Endothelial cell of umbilical vein (primary cell): ENCODE measurements at regions not wholly inside any gene's neighbourhood (a gene's known extent, or its start where the extent isn't known, plus 50 kb on each side); places are given as distances from the start of the nearest gene placed in this dataset.

ENCODE experiments used
- BruUV-seq: library from RNA; stranded (reverse); fragments of 400-500 nt; replicated peaks from 2 replicates; lab custom pipeline; 2021; lab: Mats Ljungman, UMichigan
- CTCF ChIA-PET: fragments of 300-600, 350-600 bp; sonication (Branson Sonifier 250); formaldehyde crosslinking; loops from one replicate; lab custom pipeline; 2021; ENCODE audit warnings: antibody characterized with exemption, inconsistent platforms; lab: Charles Lee
- POLR2A ChIA-PET: fragments of 300-600, 350-600 bp; sonication (Branson Sonifier 250); formaldehyde crosslinking; loops from one replicate; lab custom pipeline; 2021; ENCODE audit warnings: antibody characterized with exemption, inconsistent platforms; lab: Charles Lee
- DNase-seq: peaks from one replicate; pipeline ENCODE4 v3.0.0-alpha.2; 2011; ENCODE audit warnings: low read depth, low spot score
- FAIRE-seq: peaks from 2 replicates; lab custom pipeline; 2011; peaks lifted over from hg19 to GRCh38; lab: Jason Lieb, UNC
- H2AFZ ChIP-seq: 2 replicates; pipeline ENCODE4 v1.6.0; 2012; ENCODE audit warnings: low read depth, low read length, control low read depth, inconsistent platforms
- H3K27ac ChIP-seq: 2 replicates; pipeline ENCODE4 v1.5.1; 2011; ENCODE audit warnings: low read depth, mild to moderate bottlenecking, control low read depth, low read length, moderate library complexity; ENCODE audit not compliant: insufficient read depth
- H3K27me3 ChIP-seq, 2 experiments: 2 replicates each; pipeline versions ENCODE4 v1.6.0 to v1.6.1; 2011; ENCODE audit warnings: low read length in 2 of 2, mixed read lengths in 1 of 2; ENCODE audit not compliant: control insufficient read depth in 2 of 2, insufficient read depth in 2 of 2
- H3K36me3 ChIP-seq, 2 experiments: 2 replicates in 1 of 2; 3 replicates in 1 of 2; pipeline ENCODE4 v1.5.1; 2011; ENCODE audit warnings: low read length in 2 of 2, mild to moderate bottlenecking in 1 of 2, moderate library complexity in 1 of 2; ENCODE audit not compliant: control insufficient read depth in 2 of 2, insufficient read depth in 2 of 2; ENCODE audit errors: extremely low read depth in 1 of 2
- H3K4me1 ChIP-seq: 3 replicates; pipeline ENCODE4 v1.5.1; 2011; ENCODE audit warnings: mild to moderate bottlenecking, low read length; ENCODE audit not compliant: control insufficient read depth, insufficient read depth; ENCODE audit errors: extremely low read depth
- H3K4me2 ChIP-seq: 2 replicates; pipeline ENCODE4 v1.6.1; 2011; ENCODE audit warnings: low read length, control low read depth, mixed read lengths; ENCODE audit not compliant: insufficient read depth
- H3K4me3 ChIP-seq, 3 experiments: fragments of 200-600 bp in 1 of 3; sonication (generic), shearing (Covaris generic) in 1 of 3; replicated peaks in 1 of 3; 2 replicates each; pipeline ENCODE4 v1.5.1; 2011 to 2016; ENCODE audit warnings: control low read depth in 3 of 3, low read length in 3 of 3, mild to moderate bottlenecking in 2 of 3, inconsistent platforms in 1 of 3, low read depth in 1 of 3, moderate library complexity in 1 of 3; ENCODE audit not compliant: insufficient read depth in 1 of 3
- H3K79me2 ChIP-seq: 2 replicates; pipeline ENCODE4 v1.6.0; 2012; ENCODE audit warnings: low read length, inconsistent platforms; ENCODE audit not compliant: control insufficient read depth, insufficient read depth
- H3K9ac ChIP-seq: replicated peaks from 2 replicates; pipeline ENCODE3; 2011; ENCODE audit warnings: low read length, control low read depth; ENCODE audit not compliant: insufficient read depth; ENCODE audit errors: extremely low read depth
- H3K9me1 ChIP-seq: replicated peaks from 3 replicates; pipeline ENCODE4 v1.6.0; 2011; ENCODE audit warnings: mild to moderate bottlenecking, low read length; ENCODE audit not compliant: control insufficient read depth, insufficient read depth; ENCODE audit errors: extremely low read depth
- H3K9me3 ChIP-seq: replicated peaks from 2 replicates; pipeline ENCODE4 v1.5.1; 2012; ENCODE audit warnings: low read length, inconsistent platforms; ENCODE audit not compliant: control insufficient read depth, insufficient read depth
- H4K20me1 ChIP-seq: replicated peaks from 2 replicates; pipeline ENCODE3; 2011; ENCODE audit warnings: mild to moderate bottlenecking, low read length; ENCODE audit not compliant: control insufficient read depth, insufficient read depth; ENCODE audit errors: extremely low read depth
- EZH2 ChIP-seq: IDR thresholded peaks from 2 replicates; pipeline ENCODE4 v1.6.1; 2012; ENCODE audit warnings: borderline replicate concordance, low read depth, mild to moderate bottlenecking, moderate library complexity, low read length, inconsistent platforms; ENCODE audit not compliant: severe bottlenecking
- FOS ChIP-seq: IDR thresholded peaks from 2 replicates; pipeline ENCODE4 v1.6.1; 2011; ENCODE audit warnings: mild to moderate bottlenecking, low read length, moderate library complexity, borderline replicate concordance; ENCODE audit not compliant: insufficient read depth
- GATA2 ChIP-seq: IDR thresholded peaks from 2 replicates; pipeline ENCODE4 v1.7.0; 2011; ENCODE audit warnings: low read depth, mild to moderate bottlenecking, moderate library complexity, mixed read lengths, low read length; ENCODE audit not compliant: insufficient read length, insufficient read depth
- JUN ChIP-seq: IDR thresholded peaks from 2 replicates; pipeline ENCODE4 v1.6.1; 2011; ENCODE audit warnings: borderline replicate concordance, low read depth; ENCODE audit not compliant: insufficient read length, insufficient read depth
- MYC ChIP-seq: IDR thresholded peaks from one replicate; pipeline ENCODE4 v1.6.1; 2011; ENCODE audit warnings: mild to moderate bottlenecking, low read depth, low read length
- POLR2A ChIP-seq: IDR thresholded peaks from 2 replicates; pipeline ENCODE4 v1.6.1; 2012; ENCODE audit warnings: low read depth, mild to moderate bottlenecking, control low read depth, low read length
- POLR2AphosphoS5 ChIP-seq: IDR thresholded peaks from 2 replicates; pipeline ENCODE4 v1.6.1; 2012; ENCODE audit warnings: low read depth, mild to moderate bottlenecking, control low read depth, low read length, moderate library complexity; ENCODE audit not compliant: insufficient read depth
- dilution Hi-C: fragments of 300-500 bp; cut with MboI; formaldehyde crosslinking; loops from one replicate; pipeline ENCODE4 v1.15.0; 2019; ENCODE audit warnings: low sequenced_read_pairs; ENCODE audit not compliant: extremely low pct_ligation_motif_present
- intact Hi-C: fragments of 100-400 bp; cut with micrococcal nuclease; formaldehyde crosslinking; loops from one replicate; pipeline ENCODE4 v1.10.0; 2022
- TF ChIP-seq, protein P1 (sequence below), 2 donors: IDR thresholded peaks; 1 replicate in 1 of 2; 2 replicates in 1 of 2; pipeline ENCODE4 v1.5.1; 2011; ENCODE audit warnings: low read length in 2 of 2, mild to moderate bottlenecking in 2 of 2, moderate library complexity in 2 of 2, control low read depth in 1 of 2, inconsistent platforms in 1 of 2, low read depth in 1 of 2; ENCODE audit not compliant: insufficient read depth in 1 of 2; ENCODE audit errors: extremely low read depth in 1 of 2
- TF ChIP-seq, protein P2 (sequence below): IDR thresholded peaks from 2 replicates; pipeline ENCODE4 v1.6.1; 2011; ENCODE audit not compliant: insufficient read depth, insufficient read length

DNA sequence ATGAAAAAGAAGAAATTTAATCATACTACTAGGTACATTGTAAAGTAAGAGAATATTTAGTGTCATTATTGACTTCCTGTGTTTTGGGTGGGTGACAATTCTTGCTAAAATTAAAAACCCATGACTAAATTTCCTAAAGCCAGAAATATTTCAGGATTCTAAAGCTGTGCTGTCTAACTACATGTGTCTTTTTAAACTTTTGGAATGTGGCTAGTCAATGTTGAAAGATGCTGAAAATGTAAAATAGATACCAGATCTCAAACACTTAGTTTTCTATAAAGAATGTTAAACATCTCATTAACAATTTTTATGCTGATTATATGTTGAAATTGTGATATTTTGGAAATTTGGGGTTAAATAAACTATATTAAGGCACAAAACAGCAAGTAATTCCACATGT is 308.9 kb upstream of the TMCO5A start:
- Histone ChIP-seq H3K9ac (no peak overlapping the region), H3K9me3 (no peaks in the 10 kb centered on the region), H3K4me1 (no peaks in the 10 kb centered on the region), H3K4me2 (no peak overlapping the region), H3K27me3 (no peaks in the 10 kb centered on the region), H3K4me3 (no peak overlapping the region), H3K27ac (no peak overlapping the region), H3K36me3 (no peaks in the 10 kb centered on the region), H3K9me1 (no peaks in the 10 kb centered on the region), H3K79me2 (no peaks in the 10 kb centered on the region), H2AFZ (no peak overlapping the region), H4K20me1 (no peaks in the 10 kb centered on the region)
- no TSS peak for BruUV-seq
- TF ChIP-seq POLR2AphosphoS5, result no peak
- TF ChIP-seq MYC, result no peak
- TF ChIP-seq, protein P1, sequence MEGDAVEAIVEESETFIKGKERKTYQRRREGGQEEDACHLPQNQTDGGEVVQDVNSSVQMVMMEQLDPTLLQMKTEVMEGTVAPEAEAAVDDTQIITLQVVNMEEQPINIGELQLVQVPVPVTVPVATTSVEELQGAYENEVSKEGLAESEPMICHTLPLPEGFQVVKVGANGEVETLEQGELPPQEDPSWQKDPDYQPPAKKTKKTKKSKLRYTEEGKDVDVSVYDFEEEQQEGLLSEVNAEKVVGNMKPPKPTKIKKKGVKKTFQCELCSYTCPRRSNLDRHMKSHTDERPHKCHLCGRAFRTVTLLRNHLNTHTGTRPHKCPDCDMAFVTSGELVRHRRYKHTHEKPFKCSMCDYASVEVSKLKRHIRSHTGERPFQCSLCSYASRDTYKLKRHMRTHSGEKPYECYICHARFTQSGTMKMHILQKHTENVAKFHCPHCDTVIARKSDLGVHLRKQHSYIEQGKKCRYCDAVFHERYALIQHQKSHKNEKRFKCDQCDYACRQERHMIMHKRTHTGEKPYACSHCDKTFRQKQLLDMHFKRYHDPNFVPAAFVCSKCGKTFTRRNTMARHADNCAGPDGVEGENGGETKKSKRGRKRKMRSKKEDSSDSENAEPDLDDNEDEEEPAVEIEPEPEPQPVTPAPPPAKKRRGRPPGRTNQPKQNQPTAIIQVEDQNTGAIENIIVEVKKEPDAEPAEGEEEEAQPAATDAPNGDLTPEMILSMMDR (IDR thresholded peaks at IDR 0.05; ENCODE audit: extremely low read depth in 1 of 2, insufficient read depth in 1 of 2, low read depth in 1 of 2, low read length in 2 of 2), result no peak
- TF ChIP-seq, protein P2, sequence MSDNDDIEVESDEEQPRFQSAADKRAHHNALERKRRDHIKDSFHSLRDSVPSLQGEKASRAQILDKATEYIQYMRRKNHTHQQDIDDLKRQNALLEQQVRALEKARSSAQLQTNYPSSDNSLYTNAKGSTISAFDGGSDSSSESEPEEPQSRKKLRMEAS, result no peak
- no peak for TF ChIP-seq GATA2
- TF ChIP-seq JUN, result no peak
- TF ChIP-seq POLR2A, result no peak
- TF ChIP-seq FOS, result no peak
- no peak for TF ChIP-seq EZH2
- ChIA-PET POLR2A (no interaction called here), CTCF (no interaction called here)
- FAIRE-seq, result no peak
- intact Hi-C loops (no loop called here), dilution Hi-C loops (no loop called here)
- no peak for DNase-seq
